WTC11 (cell line): ENCODE measurements at regions not wholly inside any gene's neighbourhood (a gene's known extent, or its start where the extent isn't known, plus 50 kb on each side); places are given as distances from the start of the nearest gene placed in this dataset.

ENCODE experiments used
- ATAC-seq: fragments of 200-7000 bp; cut with Tn5 transposase; 2 replicates; pipeline ENCODE4 v1.10.0; 2021; ENCODE audit warnings: mild to moderate bottlenecking, moderate library complexity
- CTCF ChIA-PET: fragments of 300-600 bp; sonication (Branson Sonifier 250); formaldehyde crosslinking; loops from one replicate; lab custom pipeline; 2021; ENCODE audit warnings: antibody characterized with exemption; lab: Charles Lee
- POLR2A ChIA-PET: fragments of 350-600 bp; sonication (Branson Sonifier 250); formaldehyde crosslinking; loops from one replicate; lab custom pipeline; 2021; ENCODE audit warnings: antibody characterized with exemption; lab: Charles Lee
- DNase-seq: peaks from one replicate; pipeline ENCODE4 v3.0.0; 2021; ENCODE audit warnings: low spot score
- H3K27ac Mint-ChIP-seq: 2 replicates; pipeline ENCODE4 v1.8.0; 2021; ENCODE audit warnings: mixed read lengths
- H3K27me3 Mint-ChIP-seq: 2 replicates; pipeline ENCODE4 v1.8.0; 2021; ENCODE audit warnings: low read depth, mild to moderate bottlenecking, moderate library complexity, mixed read lengths
- H3K36me3 Mint-ChIP-seq: 2 replicates; pipeline ENCODE4 v1.8.0; 2021; ENCODE audit warnings: mixed read lengths
- H3K4me1 Mint-ChIP-seq: 2 replicates; pipeline ENCODE4 v1.8.0; 2022; ENCODE audit warnings: mixed read lengths
- H3K4me3 Mint-ChIP-seq: 2 replicates; pipeline ENCODE4 v1.8.0; 2021; ENCODE audit warnings: mild to moderate bottlenecking, moderate library complexity, mixed read lengths
- H3K9me3 Mint-ChIP-seq: 2 replicates; pipeline ENCODE4 v1.8.0; 2021; ENCODE audit warnings: mixed read lengths
- AFF4 ChIP-seq: sonication (generic); formaldehyde crosslinking; IDR thresholded peaks from 2 replicates; pipeline ENCODE4 v1.8.1; 2023; ENCODE audit warnings: mild to moderate bottlenecking, missing genetic modification reagents, borderline replicate concordance
- ATF3 ChIP-seq: sonication (generic); formaldehyde crosslinking; conservative IDR thresholded peaks from 2 replicates; pipeline ENCODE4 v1.8.1; 2022; ENCODE audit warnings: mild to moderate bottlenecking, missing genetic modification reagents
- E2F4 ChIP-seq: sonication (generic); formaldehyde crosslinking; IDR thresholded peaks from 2 replicates; pipeline ENCODE4 v1.8.1; 2022; ENCODE audit warnings: low read depth, mild to moderate bottlenecking, moderate library complexity, missing genetic modification reagents, borderline replicate concordance
- FOXJ3 ChIP-seq: sonication (generic); formaldehyde crosslinking; IDR thresholded peaks from 2 replicates; pipeline ENCODE4 v1.9.0; 2021; ENCODE audit warnings: missing genetic modification reagents, mild to moderate bottlenecking, borderline replicate concordance
- FOXK1 ChIP-seq: sonication (generic); formaldehyde crosslinking; IDR thresholded peaks from 2 replicates; pipeline ENCODE4 v1.8.0; 2022; ENCODE audit warnings: mild to moderate bottlenecking, moderate library complexity, missing genetic modification reagents
- GRHL2 ChIP-seq: fragments of 250-450 bp; sonication (Bioruptor Pico); IDR thresholded peaks from 2 replicates; pipeline ENCODE4 v1.8.0; 2022; ENCODE audit warnings: mild to moderate bottlenecking, moderate library complexity; ENCODE audit not compliant: insufficient replicate concordance, severe bottlenecking
- HMGA2 ChIP-seq: fragments of 250-450 bp; sonication (Bioruptor Pico); IDR thresholded peaks from 2 replicates; pipeline ENCODE4 v1.4.0; 2021; ENCODE audit warnings: mild to moderate bottlenecking, moderate library complexity
- KAT7 ChIP-seq: sonication (generic); formaldehyde crosslinking; IDR thresholded peaks from 2 replicates; pipeline ENCODE4 v1.8.1; 2023; ENCODE audit warnings: missing genetic modification reagents, mild to moderate bottlenecking, borderline replicate concordance
- NR2C2 ChIP-seq: sonication (generic); formaldehyde crosslinking; IDR thresholded peaks from 2 replicates; pipeline ENCODE4 v1.8.0; 2022; ENCODE audit warnings: mild to moderate bottlenecking, missing genetic modification reagents
- SMAD3 ChIP-seq: sonication (generic); formaldehyde crosslinking; IDR thresholded peaks from 2 replicates; pipeline ENCODE4 v1.8.0; 2022; ENCODE audit warnings: missing genetic modification reagents, mild to moderate bottlenecking, borderline replicate concordance
- SP1 ChIP-seq: sonication (generic); formaldehyde crosslinking; conservative IDR thresholded peaks from 2 replicates; pipeline ENCODE4 v1.8.1; 2022; ENCODE audit warnings: missing genetic modification reagents
- STAT6 ChIP-seq: sonication (generic); formaldehyde crosslinking; conservative IDR thresholded peaks from 2 replicates; pipeline ENCODE4 v1.8.1; 2023; ENCODE audit warnings: mild to moderate bottlenecking, low read depth, missing genetic modification reagents, moderate library complexity
- ZBTB21 ChIP-seq: sonication (generic); formaldehyde crosslinking; IDR thresholded peaks from 2 replicates; pipeline ENCODE4 v1.8.1; 2023; ENCODE audit warnings: mild to moderate bottlenecking, missing genetic modification reagents, borderline replicate concordance
- ZNF219 ChIP-seq: sonication (generic); formaldehyde crosslinking; IDR thresholded peaks from 2 replicates; pipeline ENCODE4 v1.8.0; 2023; ENCODE audit warnings: missing genetic modification reagents, mild to moderate bottlenecking, borderline replicate concordance
- ZNF263 ChIP-seq: sonication (generic); formaldehyde crosslinking; IDR thresholded peaks from 2 replicates; pipeline ENCODE4 v1.8.1; 2022; ENCODE audit warnings: low read depth, mild to moderate bottlenecking, moderate library complexity, missing genetic modification reagents
- ZNF317 ChIP-seq: sonication (generic); formaldehyde crosslinking; IDR thresholded peaks from 2 replicates; pipeline ENCODE4 v1.8.1; 2023; ENCODE audit warnings: low read depth, mild to moderate bottlenecking, moderate library complexity, missing genetic modification reagents, borderline replicate concordance
- TF ChIP-seq, protein P1 (sequence below): sonication (generic); formaldehyde crosslinking; IDR thresholded peaks from 2 replicates; pipeline ENCODE4 v1.8.1; 2022; ENCODE audit warnings: mild to moderate bottlenecking, moderate library complexity, missing genetic modification reagents
- TF ChIP-seq, protein P2 (sequence below): sonication (generic); formaldehyde crosslinking; IDR thresholded peaks from 2 replicates; pipeline ENCODE4 v1.8.0; 2023; ENCODE audit warnings: missing genetic modification reagents

GRCh38 chr12:13350381-13350780, 153.9 kb downstream of the EMP1 start (continued):
- TF ChIP-seq E2F4 (CRISPR knock-in tag) (no peak), AFF4 (CRISPR knock-in tag) (no peak), SP1 (CRISPR knock-in tag) (no peak), STAT6 (no peak), FOXK1 (no peak), NR2C2 (no peak), ZNF263 (CRISPR knock-in tag) (no peak), FOXJ3 (CRISPR knock-in tag) (no peak), SMAD3 (CRISPR knock-in tag) (no peak), ATF3 (CRISPR knock-in tag) (no peak)
- TF ChIP-seq, protein P1, sequence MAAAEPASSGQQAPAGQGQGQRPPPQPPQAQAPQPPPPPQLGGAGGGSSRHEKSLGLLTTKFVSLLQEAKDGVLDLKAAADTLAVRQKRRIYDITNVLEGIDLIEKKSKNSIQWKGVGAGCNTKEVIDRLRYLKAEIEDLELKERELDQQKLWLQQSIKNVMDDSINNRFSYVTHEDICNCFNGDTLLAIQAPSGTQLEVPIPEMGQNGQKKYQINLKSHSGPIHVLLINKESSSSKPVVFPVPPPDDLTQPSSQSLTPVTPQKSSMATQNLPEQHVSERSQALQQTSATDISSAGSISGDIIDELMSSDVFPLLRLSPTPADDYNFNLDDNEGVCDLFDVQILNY (CRISPR knock-in tag), result no peak

- ChIA-PET POLR2A (no interaction called here), CTCF (interaction anchor here (0.6 to 1.1 kb wide), 3 partner anchors 14 to 93 kb away, joined by 3 to 8 read pairs (median 4); no protein-coding TSS in a partner anchor)
- Mint-ChIP-seq H3K27me3 (no peaks in the 10 kb centered on the region), H3K36me3 (no peaks in the 10 kb centered on the region), H3K27ac (no peak overlapping the region), H3K4me1 (peaks cover 9% of the 10 kb centered on the region), H3K9me3 (no peaks in the 10 kb centered on the region; the same call in 1 of the 2 replicates), H3K4me3 (no peak overlapping the region)
- ATAC-seq (no peak), DNase-seq (no peak)
- no peak for TF ChIP-seq HMGA2
- no peak for TF ChIP-seq AFF4 (CRISPR knock-in tag)
- TF ChIP-seq ZNF317 (CRISPR knock-in tag), result no peak
- TF ChIP-seq STAT6, result no peak
- no peak for TF ChIP-seq KAT7 (CRISPR knock-in tag)
- TF ChIP-seq, protein P2, sequence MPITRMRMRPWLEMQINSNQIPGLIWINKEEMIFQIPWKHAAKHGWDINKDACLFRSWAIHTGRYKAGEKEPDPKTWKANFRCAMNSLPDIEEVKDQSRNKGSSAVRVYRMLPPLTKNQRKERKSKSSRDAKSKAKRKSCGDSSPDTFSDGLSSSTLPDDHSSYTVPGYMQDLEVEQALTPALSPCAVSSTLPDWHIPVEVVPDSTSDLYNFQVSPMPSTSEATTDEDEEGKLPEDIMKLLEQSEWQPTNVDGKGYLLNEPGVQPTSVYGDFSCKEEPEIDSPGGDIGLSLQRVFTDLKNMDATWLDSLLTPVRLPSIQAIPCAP (CRISPR knock-in tag), result no peak
- no peak for TF ChIP-seq ZNF219
- no peak for TF ChIP-seq ZBTB21 (CRISPR knock-in tag)
- no peak for TF ChIP-seq GRHL2 (CRISPR knock-in tag)
Observed at GRCh38 chr12:13348464-13348863, 151.9 kb downstream of the EMP1 start.
